GM12865 (cell line): ENCODE measurements at regions not wholly inside any gene's neighbourhood (a gene's known extent, or its start where the extent isn't known, plus 50 kb on each side); places are given as distances from the start of the nearest gene placed in this dataset.
A peak's percentile ranks its signal among the peaks of the same experiment; 100 is the strongest.

Experiments used
- DNase-seq: peaks from one replicate; pipeline ENCODE4 v3.0.0; 2010; ENCODE audit warnings: low read depth
- H3K4me3 ChIP-seq: 2 replicates; pipeline ENCODE4 v1.5.1; 2011; ENCODE audit warnings: mild to moderate bottlenecking, low read depth, low read length, control low read depth
- CTCF ChIP-seq: IDR thresholded peaks from 2 replicates; pipeline ENCODE4 v1.5.1; 2011; ENCODE audit warnings: low read length, control low read depth, low read depth, inconsistent platforms; ENCODE audit not compliant: insufficient read depth; ENCODE audit errors: missing control alignments

GRCh38 chr1:244347942-244348341 lies 103.8 kb downstream of the ADSS2 start:
- H3K4me3 ChIP-seq, result no peak overlapping the region
- DNase-seq, result no peak
- TF ChIP-seq CTCF, result no peak

GRCh38 chr1:244349103-244349531 lies 102.6 kb downstream of the ADSS2 start:
- no peak overlapping the region for H3K4me3 ChIP-seq
- DNase-seq, result no peak

GRCh38 chr1:244349581-244350001 lies 102.1 kb downstream of the ADSS2 start:
- no peak overlapping the region for H3K4me3 ChIP-seq
- no peak for TF ChIP-seq CTCF
- no peak for DNase-seq

More at GRCh38 chr1:244349103-244349531, 102.6 kb downstream of the ADSS2 start:
- TF ChIP-seq CTCF, result no peak

- no peak for TF ChIP-seq CTCF
- DNase-seq, result peak; percentile 84
- no peak overlapping the region for H3K4me3 ChIP-seq
These were observed 101.7 kb downstream of the ADSS2 start for GRCh38 chr1:244350027-244350426.

- no peak for DNase-seq
- TF ChIP-seq CTCF, result no peak
- no peak overlapping the region for H3K4me3 ChIP-seq
These were observed 99.4 kb downstream of the ADSS2 start for GRCh38 chr1:244352156-244352830.

GRCh38 chr1:244353551-244354091 lies 98.1 kb downstream of the ADSS2 start:
- DNase-seq, result peak; percentile 52
- TF ChIP-seq CTCF, result no peak
- H3K4me3 ChIP-seq, result no peak overlapping the region
